RKO (cell line): ENCODE measurements at regions not wholly inside any gene's neighbourhood (a gene's known extent, or its start where the extent isn't known, plus 50 kb on each side); places are given as distances from the start of the nearest gene placed in this dataset.
"Not testable (repeated sequence)": the region's sequence is repeated elsewhere in the genome, so short reads cannot be mapped to it uniquely, and the experiment has no call there.

Experiments used
- DNase-seq: peaks from one replicate; pipeline ENCODE4 v3.0.0-alpha.2; 2016; ENCODE audit warnings: low spot score

DNA sequence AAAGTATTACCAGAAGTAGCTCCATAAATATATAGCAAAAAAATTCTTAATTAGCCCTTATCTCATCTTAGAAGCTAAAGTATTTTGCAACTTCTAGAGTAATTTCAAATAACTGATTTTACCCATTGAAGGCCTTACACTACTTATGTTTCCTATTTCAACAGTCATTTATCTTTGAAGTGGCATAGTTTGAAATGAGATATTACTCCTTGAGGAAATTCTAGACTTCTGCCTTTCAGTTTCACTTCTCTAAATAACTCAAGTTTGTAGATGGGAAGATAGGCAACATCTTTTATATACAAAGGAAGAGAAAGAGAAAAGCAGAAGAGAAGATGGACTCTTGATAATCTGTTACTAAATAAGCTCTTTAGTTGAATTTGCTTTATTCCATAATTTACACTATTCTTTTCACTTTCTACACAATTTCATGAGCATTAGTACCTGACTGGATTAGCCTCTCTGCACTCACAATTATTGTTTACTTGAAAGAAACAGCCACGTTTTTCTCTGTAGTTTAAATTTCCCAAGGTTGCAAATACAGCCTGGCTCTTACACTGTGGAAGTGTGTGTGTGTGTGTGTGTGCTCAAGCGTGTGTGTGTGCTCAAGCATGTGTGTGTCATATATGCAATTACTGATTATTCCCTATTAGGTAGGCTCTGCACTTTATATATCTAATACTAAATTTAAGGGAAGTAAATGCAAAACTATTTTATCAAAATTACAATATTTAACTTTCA is 60.6 kb upstream of the EMB start:
- no peak for DNase-seq

GRCh38 chr5:50513028-50513457 is 72.0 kb upstream of the EMB start:
- DNase-seq = not testable (repeated sequence)

- DNase-seq = not testable (repeated sequence)
Measured at GRCh38 chr5:50521060-50521459, 80.0 kb upstream of the EMB start.

DNA sequence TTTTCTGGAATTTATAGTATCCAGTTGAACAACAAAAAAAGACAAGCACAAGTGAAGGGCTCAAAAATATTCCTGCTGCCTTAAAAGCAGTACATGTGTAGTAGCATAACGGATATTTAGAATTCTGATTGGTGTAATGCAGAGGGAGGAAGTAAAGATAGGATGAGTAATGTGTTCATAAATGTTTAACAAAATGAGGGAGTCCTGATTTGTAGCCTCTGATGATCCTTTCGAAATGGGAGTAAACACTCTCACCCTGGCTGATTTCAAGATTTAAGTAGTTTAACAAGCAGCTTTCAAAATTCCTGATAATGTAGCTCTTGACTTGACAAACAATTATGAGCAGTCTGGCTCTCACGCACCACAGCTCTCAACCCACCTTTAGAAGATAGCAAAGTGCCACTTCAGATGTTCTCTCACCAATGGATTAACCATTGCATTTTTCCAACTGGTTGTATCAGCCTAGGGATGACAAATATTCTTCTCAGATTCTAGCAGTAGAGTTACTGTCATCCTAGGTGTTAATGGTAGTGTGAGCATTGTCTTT is 86.5 kb upstream of the EMB start:
- not testable (repeated sequence) for DNase-seq

- DNase-seq = no peak
Measured at GRCh38 chr5:50535393-50535792, 94.3 kb upstream of the EMB start.

DNA sequence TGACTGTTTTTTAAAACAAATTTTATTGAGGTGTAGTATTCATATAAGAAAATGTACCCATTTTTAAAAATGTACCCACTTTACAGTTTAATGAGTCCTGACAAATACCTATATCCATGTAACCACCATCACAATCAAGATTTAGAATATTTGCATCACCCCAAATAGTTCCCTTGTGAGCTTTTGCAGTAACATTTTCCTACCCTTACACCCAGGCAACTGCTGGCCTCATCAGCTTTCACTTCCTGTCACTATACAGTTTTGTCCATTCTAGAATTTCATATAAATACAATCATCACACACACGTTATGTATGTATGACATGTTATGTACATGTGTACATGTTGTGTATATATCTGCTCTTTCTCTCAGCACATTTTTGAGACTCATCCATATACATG is 96.4 kb upstream of the EMB start:
- DNase-seq = not testable (repeated sequence)

- DNase-seq = no peak
Measured at GRCh38 chr5:50547303-50547702, 106.2 kb upstream of the EMB start.

GRCh38 chr5:50550267-50550666 is 109.2 kb upstream of the EMB start:
- no peak for DNase-seq

DNA sequence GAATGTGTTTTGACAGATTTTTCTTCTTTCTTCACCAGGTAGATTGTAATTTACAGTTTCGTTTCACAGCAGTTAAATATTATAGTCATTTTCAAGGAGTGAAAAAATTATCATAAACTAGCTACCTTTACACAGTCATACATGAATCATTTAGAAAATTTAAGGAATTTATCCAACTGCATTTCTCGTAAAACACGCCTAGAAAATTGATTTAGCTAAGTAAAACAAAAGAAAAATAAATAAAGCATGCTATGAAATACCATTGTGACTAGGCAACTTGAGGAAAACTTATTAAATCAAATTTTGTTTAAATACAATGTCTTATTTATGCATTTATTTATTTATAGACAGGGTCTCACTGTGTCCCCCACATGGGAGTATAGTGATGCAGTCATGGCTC is 109.9 kb upstream of the EMB start:
- DNase-seq = no peak

GRCh38 chr5:50553560-50553984 is 112.5 kb upstream of the EMB start:
- no peak for DNase-seq

DNA sequence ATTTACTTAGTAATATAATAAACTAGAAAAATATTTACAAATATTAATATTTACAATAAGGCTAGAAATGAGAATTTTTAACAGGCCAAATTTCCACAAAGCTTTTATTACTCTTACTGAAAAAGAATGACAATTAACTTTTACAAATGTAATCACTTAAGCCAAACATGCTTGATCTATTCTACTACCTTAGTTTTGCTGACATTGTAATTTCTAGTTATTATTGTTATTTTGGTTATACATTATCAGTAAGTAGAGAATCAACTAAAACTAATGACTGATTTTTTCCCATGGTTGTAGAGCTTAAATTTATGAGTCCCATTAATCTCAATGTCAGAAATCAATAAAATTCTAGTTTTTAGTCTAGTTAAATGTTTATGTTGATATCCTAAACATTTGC is 107.8 kb upstream of the PARP8 start:
- DNase-seq = not testable (repeated sequence)

DNA sequence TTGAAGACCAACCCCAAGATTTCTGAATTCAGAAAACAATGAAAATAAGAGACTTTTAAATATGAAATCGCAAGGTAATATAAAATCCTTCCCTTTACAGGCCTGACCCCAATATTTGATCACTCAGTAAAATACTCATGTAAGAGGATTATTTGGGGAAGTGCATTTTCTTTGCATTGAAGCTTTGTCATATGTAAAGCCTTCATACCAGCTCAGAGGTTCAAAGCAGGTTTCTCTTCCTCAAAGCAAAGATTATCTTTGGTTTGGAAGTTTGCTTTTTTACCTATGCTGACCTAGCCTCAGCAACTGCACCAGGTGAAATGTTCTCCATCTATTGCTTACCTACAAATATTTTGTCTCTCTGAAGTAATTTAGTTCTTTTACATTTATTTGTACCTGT is 106.5 kb upstream of the PARP8 start:
- no peak for DNase-seq

DNA sequence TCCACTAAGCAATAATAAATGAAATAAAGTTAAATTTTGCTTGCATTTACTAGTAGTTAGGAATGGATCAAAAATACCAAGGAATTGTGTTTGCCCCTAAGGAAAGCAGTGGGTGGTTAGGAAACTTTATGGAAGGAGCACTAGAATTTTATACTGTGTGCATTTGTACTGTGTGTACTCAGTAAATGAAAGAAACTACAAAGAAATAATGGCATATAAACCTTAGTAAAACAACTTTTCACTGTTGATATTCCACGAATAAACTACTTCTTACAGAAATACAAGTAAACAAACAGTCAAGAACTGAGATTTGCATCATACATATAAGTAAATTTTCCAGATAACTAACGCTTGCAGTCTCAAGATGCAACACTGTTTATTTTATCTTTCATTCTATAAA is 103.7 kb upstream of the PARP8 start:
- no peak for DNase-seq

DNA sequence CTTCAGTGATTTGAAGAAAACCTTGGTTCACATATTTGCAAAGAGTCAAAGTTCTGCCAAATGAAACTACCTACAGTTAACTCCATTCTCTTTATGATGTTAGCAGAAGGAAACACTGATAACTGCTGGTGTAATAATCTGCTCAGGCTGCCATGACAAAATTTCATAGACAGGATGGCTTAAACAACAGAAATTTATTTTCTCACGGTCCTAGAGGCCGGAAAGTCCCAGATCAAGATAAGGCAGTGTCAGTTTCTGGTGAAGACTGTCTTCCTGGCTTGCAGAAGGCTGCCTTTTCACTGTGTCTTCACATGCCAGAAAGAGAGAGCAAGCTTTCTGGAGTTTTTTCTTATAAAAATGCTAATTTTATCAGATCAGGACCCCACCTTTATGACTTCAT is 102.4 kb upstream of the PARP8 start:
- no peak for DNase-seq

- no peak for DNase-seq
Measured at GRCh38 chr5:50564558-50564957, 101.9 kb upstream of the PARP8 start.

DNA sequence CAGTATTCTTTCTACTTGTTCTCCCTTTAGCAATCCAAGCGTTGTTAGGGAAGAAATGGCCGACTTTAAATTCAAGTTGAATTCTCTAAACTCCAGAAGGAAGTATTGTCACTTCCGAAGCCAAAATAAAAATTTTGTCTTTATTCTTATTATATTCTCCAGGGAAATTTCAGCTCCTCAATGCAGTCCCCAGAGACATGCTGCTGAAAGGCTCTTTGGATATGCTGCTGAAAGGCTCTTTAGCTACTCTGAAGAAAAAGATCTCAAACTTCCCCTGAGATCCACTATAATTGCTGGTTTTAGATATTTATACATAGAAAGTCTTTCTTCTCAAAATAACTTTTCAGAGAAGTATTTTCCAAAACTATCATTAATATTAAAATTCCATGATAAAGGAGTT is 92.3 kb upstream of the PARP8 start:
- DNase-seq = no peak

DNA sequence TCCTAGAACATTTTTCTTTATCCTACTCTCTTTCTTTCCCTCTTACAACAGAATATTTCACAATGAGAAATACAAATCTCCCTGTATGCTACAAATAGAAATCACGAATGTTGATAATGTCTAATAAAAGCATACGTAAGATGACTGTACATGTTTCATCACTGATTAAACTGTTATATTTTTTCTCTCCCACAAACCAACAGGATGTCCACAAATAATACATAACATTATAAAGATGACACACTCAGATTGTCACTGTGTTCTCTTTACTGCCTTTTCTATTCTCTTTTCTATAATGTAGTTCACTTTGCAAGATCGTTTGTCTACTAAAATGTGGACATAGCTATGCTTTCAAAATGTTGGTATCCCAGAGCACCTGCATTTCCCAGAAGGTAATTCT is 90.7 kb upstream of the PARP8 start:
- DNase-seq = no peak

DNA sequence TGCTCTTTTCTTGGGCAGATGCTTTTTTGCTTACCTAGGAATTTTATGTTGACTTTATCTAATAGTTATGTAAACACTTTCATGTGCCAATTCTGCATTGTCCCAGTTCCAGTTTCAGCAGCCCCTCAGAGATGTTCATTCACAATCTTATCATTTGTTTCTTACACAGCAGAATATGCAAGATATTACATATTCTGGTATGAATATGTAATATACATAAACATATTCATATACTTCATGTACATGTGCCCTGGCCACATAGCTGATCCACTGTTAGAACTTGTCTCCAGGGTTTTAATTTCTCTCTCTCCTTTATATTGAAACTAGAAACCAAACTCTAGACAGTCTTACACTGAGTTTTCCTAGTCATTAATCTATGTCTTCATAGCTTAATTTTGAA is 90.2 kb upstream of the PARP8 start:
- no peak for DNase-seq

GRCh38 chr5:50576686-50577256 is 89.7 kb upstream of the PARP8 start:
- DNase-seq = no peak

GRCh38 chr5:50580506-50580905 is 85.9 kb upstream of the PARP8 start:
- DNase-seq = peak; percentile 32

DNA sequence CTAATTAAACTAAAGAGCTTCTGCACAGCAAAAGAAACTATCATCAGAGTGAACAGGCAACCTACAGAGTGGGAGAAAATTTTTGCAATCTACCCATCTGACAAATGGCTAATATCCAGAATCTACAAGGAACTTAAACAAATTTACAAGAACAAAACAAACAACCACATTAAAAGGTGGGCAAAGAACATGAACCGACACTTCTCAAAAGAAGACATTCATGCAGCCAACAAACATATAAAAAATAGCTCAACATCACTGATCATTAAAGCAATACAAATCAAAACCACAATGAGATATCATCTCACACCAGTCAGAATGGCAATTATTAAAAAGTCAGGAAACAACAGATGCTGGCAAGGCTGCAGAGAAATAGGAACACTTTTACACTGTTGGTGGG is 84.6 kb upstream of the PARP8 start:
- DNase-seq = not testable (repeated sequence)

DNA sequence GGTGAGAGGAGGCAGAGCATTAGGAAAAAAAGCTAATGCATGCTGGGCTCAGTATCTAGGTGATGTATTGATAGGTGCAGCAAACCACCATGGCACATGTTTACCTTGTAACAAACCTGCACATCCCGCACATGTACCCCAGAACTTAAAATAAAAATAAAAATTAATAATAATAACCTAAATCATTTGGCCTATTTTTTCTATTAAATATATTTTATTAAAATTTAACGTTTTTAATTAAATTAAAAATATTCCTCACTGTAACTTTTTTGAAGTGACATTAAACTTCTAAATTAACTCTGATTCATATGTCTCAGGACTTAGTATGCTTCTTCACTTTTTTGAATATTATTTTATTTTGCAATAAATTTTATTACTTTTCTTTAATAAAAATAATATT is 83.7 kb upstream of the PARP8 start:
- DNase-seq = no peak

- DNase-seq = no peak
Measured at GRCh38 chr5:50583621-50584020, 82.8 kb upstream of the PARP8 start.

GRCh38 chr5:50588471-50588870 is 78.0 kb upstream of the PARP8 start:
- DNase-seq = not testable (repeated sequence)
